ENCODE measurements at regions not wholly inside any gene's neighbourhood (a gene's known extent, or its start where the extent isn't known, plus 50 kb on each side); places are given as distances from the start of the nearest gene placed in this dataset.

DNA sequence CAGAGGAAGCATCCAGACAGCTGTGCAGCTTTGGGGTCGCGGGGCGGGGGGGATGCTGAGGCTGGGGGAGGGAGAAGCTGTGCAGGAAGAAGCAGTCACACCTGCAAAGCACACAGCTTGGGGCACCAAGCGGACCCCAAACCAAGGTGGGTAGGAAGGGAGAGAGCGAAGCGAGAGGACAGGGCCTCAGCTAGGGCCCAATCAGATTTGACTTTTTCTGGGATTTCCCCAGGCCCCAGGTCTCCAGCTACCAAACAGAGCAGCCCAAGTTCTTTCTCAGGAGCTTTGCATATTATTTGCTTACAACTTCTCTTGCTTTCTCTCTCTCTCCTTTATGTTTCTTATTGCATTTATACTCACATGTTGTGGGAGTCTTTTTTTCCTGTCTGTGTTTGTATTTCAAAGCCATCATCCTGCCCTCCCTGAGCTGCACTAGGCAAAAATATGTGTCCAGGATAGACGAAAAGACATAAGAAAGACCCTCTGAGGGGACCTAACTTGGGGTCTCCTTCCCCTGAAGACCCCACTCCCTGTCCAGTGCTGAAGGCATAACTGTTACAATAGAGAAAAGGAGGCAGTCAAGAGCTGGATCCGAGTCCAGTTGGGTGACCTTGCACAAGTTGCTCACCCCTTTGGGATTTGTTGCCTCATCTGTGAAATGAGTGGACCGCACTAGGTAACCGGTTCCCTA is 50.6 kb upstream of the SMNDC1 start:
- H3K9me3 ChIP-seq (replicated peaks in 1 of 3), result no peaks in the 10 kb centered on the region
- H3K36me3 ChIP-seq (replicated peaks in 1 of 2), result no peaks in the 10 kb centered on the region
- H3K4me1 ChIP-seq (replicated peaks in 1 of 2), result peaks cover 0 to 18% of the 10 kb centered on the region in 2 donors
- intact Hi-C loops (cut with DNase I), result loop anchor here in 1 of 2 donors (2.0 to 10.0 kb wide), 2 partner anchors 140 to 192 kb away; partner anchors contain the start of gene DUSP5
- TF ChIP-seq CTCF (IDR thresholded peaks at IDR 0.05), result no peak
- no peak for TF ChIP-seq POLR2A (IDR thresholded peaks at IDR 0.05)
- WGBS, 4 donors, result 75 to 91% (median 84%) methylated on average over 10 of the region's 10 CpGs
- H3K27me3 ChIP-seq, result no peaks in the 10 kb centered on the region
- H3K27ac ChIP-seq, result no peak overlapping the region
- peak in 2 of 7 donors; percentile 34 to 51 for DNase-seq
- H3K4me3 ChIP-seq, result no peak overlapping the region

GRCh38 chr10:110355922-110356627 is 51.4 kb upstream of the SMNDC1 start:
- H3K36me3 ChIP-seq (replicated peaks in 1 of 2), result no peaks in the 10 kb centered on the region
- no peak for DNase-seq
- H3K27ac ChIP-seq, result peak overlapping the region in 2 of 5 donors; percentile 26 to 38
- no peak overlapping the region for H3K4me3 ChIP-seq
- no peaks in the 10 kb centered on the region for H3K9me3 ChIP-seq (replicated peaks in 1 of 3)
- peaks cover 0 to 18% of the 10 kb centered on the region in 2 donors for H3K4me1 ChIP-seq (replicated peaks in 1 of 2)
- intact Hi-C loops (cut with DNase I), result loop anchor here in 1 of 2 donors (2.0 to 10.0 kb wide), 2 partner anchors 139 to 191 kb away; partner anchors contain the start of gene DUSP5
- no peaks in the 10 kb centered on the region for H3K27me3 ChIP-seq
- 74 to 85% (median 78%) methylated on average over 9 of the region's 9 CpGs for WGBS, 4 donors
- TF ChIP-seq POLR2A (IDR thresholded peaks at IDR 0.05), result no peak
- no peak for TF ChIP-seq CTCF (IDR thresholded peaks at IDR 0.05)

DNA sequence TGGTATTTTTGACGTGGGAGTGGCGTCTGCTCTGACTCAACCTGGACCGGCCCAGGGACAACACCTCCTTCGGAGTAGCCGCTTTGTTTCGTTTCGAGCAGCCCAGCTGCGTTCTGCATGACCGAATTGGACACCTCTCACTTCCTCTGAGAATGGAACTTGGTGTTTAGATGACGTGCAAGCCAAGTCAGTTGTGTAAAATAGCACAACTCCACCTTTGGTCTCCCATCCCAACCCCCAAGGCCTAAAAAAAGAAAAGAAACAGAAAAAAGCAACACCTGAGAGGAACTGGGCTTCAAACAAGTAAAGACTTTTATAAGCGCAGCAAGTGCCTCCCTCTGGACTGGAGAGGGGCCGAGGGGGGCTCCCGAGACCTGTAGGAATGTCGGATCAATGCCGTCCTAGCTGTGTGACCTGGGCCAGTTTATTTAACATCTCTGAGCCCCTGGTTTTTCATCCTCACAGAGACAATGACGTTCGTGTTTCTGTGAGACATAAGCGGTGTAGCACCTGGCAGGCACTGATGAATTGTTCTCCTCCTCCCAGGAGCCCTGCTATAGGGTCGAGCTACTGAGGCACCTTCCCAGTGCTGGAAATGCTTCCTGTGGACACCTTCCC is 52.0 kb upstream of the SMNDC1 start:
- no peaks in the 10 kb centered on the region for H3K27me3 ChIP-seq
- peak overlapping the region in 2 of 5 donors; percentile 26 to 38 for H3K27ac ChIP-seq
- no peak for TF ChIP-seq CTCF (IDR thresholded peaks at IDR 0.05)
- no peak for TF ChIP-seq POLR2A (IDR thresholded peaks at IDR 0.05)
- H3K9me3 ChIP-seq (replicated peaks in 1 of 3), result no peaks in the 10 kb centered on the region
- DNase-seq, result peak; percentile 55 to 87 (median 74)
- peaks cover 0 to 18% of the 10 kb centered on the region in 2 donors for H3K4me1 ChIP-seq (replicated peaks in 1 of 2)
- intact Hi-C loops (cut with DNase I), result loop anchor here in 1 of 2 donors (10.0 kb wide), 1 partner anchor 138 kb away; the partner anchor contains the start of gene DUSP5
- no peaks in the 10 kb centered on the region for H3K36me3 ChIP-seq (replicated peaks in 1 of 2)
- H3K4me3 ChIP-seq, result no peak overlapping the region
- 67 to 76% (median 70%) methylated on average over 18 to 19 of the region's 19 CpGs for WGBS, 4 donors

DNA sequence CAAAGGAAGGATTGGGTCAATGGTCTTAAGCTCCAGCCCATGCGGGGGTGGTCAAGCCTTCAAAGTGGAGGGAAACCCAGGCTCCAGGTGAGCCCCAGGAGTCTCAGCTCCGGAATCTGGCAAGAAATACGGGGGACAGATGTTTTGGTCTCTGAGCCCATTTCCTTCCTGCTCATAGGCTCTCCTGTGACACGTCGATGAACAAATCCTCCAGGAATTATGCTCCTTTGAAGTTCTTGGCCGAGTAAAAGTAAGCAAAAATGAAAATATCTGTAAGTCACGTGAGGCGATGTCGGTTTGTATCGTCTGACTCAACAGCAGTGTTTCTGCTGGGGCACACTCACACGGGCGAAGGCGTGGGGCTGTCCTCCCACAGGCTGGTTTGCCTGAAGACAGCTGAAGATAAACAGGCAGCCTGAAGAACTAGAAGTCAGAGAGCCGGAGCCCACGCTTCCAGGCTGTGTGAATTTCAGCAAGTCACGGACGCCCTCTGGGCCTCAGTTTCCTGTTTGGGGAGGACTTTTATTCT is 52.6 kb upstream of the SMNDC1 start:
- DNase-seq, result no peak
- Histone ChIP-seq H3K9me3 (replicated peaks in 1 of 3) (no peaks in the 10 kb centered on the region), H3K36me3 (replicated peaks in 1 of 2) (no peaks in the 10 kb centered on the region), H3K27ac (no peak overlapping the region), H3K4me1 (replicated peaks in 1 of 2) (peaks cover 0 to 18% of the 10 kb centered on the region in 2 donors), H3K4me3 (no peak overlapping the region), H3K27me3 (no peaks in the 10 kb centered on the region)
- 81 to 89% (median 85%) methylated on average over 17 of the region's 17 CpGs for WGBS, 4 donors
- intact Hi-C loops (cut with DNase I), result loop anchor here in 1 of 2 donors (10.0 kb wide), 1 partner anchor 137 kb away; the partner anchor contains the start of gene DUSP5
- TF ChIP-seq CTCF (IDR thresholded peaks at IDR 0.05) (no peak), POLR2A (IDR thresholded peaks at IDR 0.05) (no peak)
